Loucy (cell line): ENCODE measurements at regions not wholly inside any gene's neighbourhood (a gene's known extent, or its start where the extent isn't known, plus 50 kb on each side); places are given as distances from the start of the nearest gene placed in this dataset.

Source experiments
- CTCF ChIP-seq: fragments of 200-600 bp; sonication (generic); conservative IDR thresholded peaks from 2 replicates; pipeline ENCODE4 v1.5.1; 2014; ENCODE audit warnings: mild to moderate bottlenecking, antibody characterized with exemption, low read length
- EZH2phosphoT487 ChIP-seq: fragments of 200-600 bp; IDR thresholded peaks from 2 replicates; pipeline ENCODE4 v1.6.1; 2018; ENCODE audit warnings: antibody characterized with exemption, mild to moderate bottlenecking, moderate library complexity, borderline replicate concordance

GRCh38 chr6:47371870-47372255 lies 62.2 kb upstream of the TNFRSF21 start:
- TF ChIP-seq CTCF (no peak), EZH2phosphoT487 (no peak)
